ENCODE measurements at regions not wholly inside any gene's neighbourhood (a gene's known extent, or its start where the extent isn't known, plus 50 kb on each side); places are given as distances from the start of the nearest gene placed in this dataset.
A peak's percentile ranks its signal among the peaks of the same experiment; 100 is the strongest.
"Not testable (repeated sequence)": the region's sequence is repeated elsewhere in the genome, so short reads cannot be mapped to it uniquely, and the experiment has no call there.

- H3K9ac ChIP-seq = no peak overlapping the region
- H3K36me3 ChIP-seq = no peaks in the 10 kb centered on the region
- peaks cover 6% of the 10 kb centered on the region; the same call in 1 of the 2 replicates for H3K9me3 ChIP-seq
- H3K27me3 ChIP-seq = no peaks in the 10 kb centered on the region
- no peak overlapping the region for H3K4me3 ChIP-seq
- no peak overlapping the region for H3K27ac ChIP-seq
- H3K4me1 ChIP-seq = peaks cover 22% of the 10 kb centered on the region
- no peak overlapping the region for H3K4me2 ChIP-seq
- TF ChIP-seq Cebpa-rat (IDR thresholded peaks at IDR 0.05) = no peak
- no peaks in the 10 kb centered on the region for H4K20me1 ChIP-seq
Measured at GRCh38 chr4:188780686-188781085, 641.4 kb downstream of the TRIML1 start.

GRCh38 chr4:188781655-188782054 lies 642.4 kb downstream of the TRIML1 start:
- Histone ChIP-seq H3K27me3 (no peaks in the 10 kb centered on the region), H3K9ac (no peak overlapping the region), H3K4me3 (no peak overlapping the region), H3K36me3 (no peaks in the 10 kb centered on the region), H4K20me1 (no peaks in the 10 kb centered on the region), H3K9me3 (no peaks in the 10 kb centered on the region), H3K4me2 (no peak overlapping the region), H3K27ac (no peak overlapping the region), H3K4me1 (peaks cover 22% of the 10 kb centered on the region)
- no peak for TF ChIP-seq Cebpa-rat (IDR thresholded peaks at IDR 0.05)

GRCh38 chr4:188783175-188783574 lies 643.9 kb downstream of the TRIML1 start:
- H3K27ac ChIP-seq = 0 out of 2 replicates have a peak overlapping the region, but pooled peaks have one; percentile 28
- TF ChIP-seq Cebpa-rat (IDR thresholded peaks at IDR 0.05) = no peak
- H3K4me2 ChIP-seq = peak overlapping the region; percentile 42
- no peak overlapping the region for H3K4me3 ChIP-seq
- no peaks in the 10 kb centered on the region for H4K20me1 ChIP-seq
- H3K9me3 ChIP-seq = no peaks in the 10 kb centered on the region
- H3K9ac ChIP-seq = no peak overlapping the region
- no peaks in the 10 kb centered on the region for H3K27me3 ChIP-seq
- peaks cover 22% of the 10 kb centered on the region for H3K4me1 ChIP-seq
- H3K36me3 ChIP-seq = no peaks in the 10 kb centered on the region

GRCh38 chr4:188783606-188784160 lies 644.4 kb downstream of the TRIML1 start:
- no peak for TF ChIP-seq Cebpa-rat (IDR thresholded peaks at IDR 0.05)
- Histone ChIP-seq H3K9me3 (no peaks in the 10 kb centered on the region), H3K36me3 (no peaks in the 10 kb centered on the region), H3K4me2 (no peak overlapping the region; the same call in 1 of the 2 replicates), H3K4me1 (peaks cover 22% of the 10 kb centered on the region), H4K20me1 (no peaks in the 10 kb centered on the region), H3K27ac (no peak overlapping the region), H3K4me3 (no peak overlapping the region), H3K9ac (no peak overlapping the region), H3K27me3 (no peaks in the 10 kb centered on the region)

- not testable (repeated sequence) for H3K27ac ChIP-seq, H3K4me2 ChIP-seq, H3K9ac ChIP-seq, H4K20me1 ChIP-seq, H3K36me3 ChIP-seq, H3K4me1 ChIP-seq, H3K4me3 ChIP-seq, H3K27me3 ChIP-seq
- peaks cover 19% of the 10 kb centered on the region for H3K9me3 ChIP-seq
Measured at GRCh38 chr4:188796600-188796999, 657.4 kb downstream of the TRIML1 start.

- not testable (repeated sequence) for H4K20me1 ChIP-seq, H3K27ac ChIP-seq, H3K9ac ChIP-seq, H3K4me2 ChIP-seq, H3K27me3 ChIP-seq, H3K4me1 ChIP-seq, H3K36me3 ChIP-seq, H3K4me3 ChIP-seq
- H3K9me3 ChIP-seq = peaks cover 19% of the 10 kb centered on the region
Measured at GRCh38 chr4:188797011-188797410, 657.8 kb downstream of the TRIML1 start.

- no peaks in the 10 kb centered on the region for H3K9me3 ChIP-seq
- H3K4me3 ChIP-seq = no peak overlapping the region
- TF ChIP-seq Cebpa-rat (IDR thresholded peaks at IDR 0.05) = no peak
- H3K9ac ChIP-seq = no peak overlapping the region
- no peaks in the 10 kb centered on the region for H3K36me3 ChIP-seq
- no peak overlapping the region for H3K4me2 ChIP-seq
- peaks cover 16% of the 10 kb centered on the region for H3K4me1 ChIP-seq
- no peak overlapping the region for H3K27ac ChIP-seq
- H4K20me1 ChIP-seq = no peaks in the 10 kb centered on the region
- H3K27me3 ChIP-seq = no peaks in the 10 kb centered on the region
Measured at GRCh38 chr4:188804861-188805260, 665.6 kb downstream of the TRIML1 start.

- H3K27ac ChIP-seq = no peak overlapping the region
- H3K4me2 ChIP-seq = no peak overlapping the region
- no peak overlapping the region for H3K9ac ChIP-seq
- H3K27me3 ChIP-seq = no peaks in the 10 kb centered on the region
- H3K4me1 ChIP-seq = peaks cover 16% of the 10 kb centered on the region
- TF ChIP-seq Cebpa-rat (IDR thresholded peaks at IDR 0.05) = no peak
- H4K20me1 ChIP-seq = no peaks in the 10 kb centered on the region
- no peaks in the 10 kb centered on the region; the same call in 1 of the 2 replicates for H3K9me3 ChIP-seq
- H3K36me3 ChIP-seq = no peaks in the 10 kb centered on the region
- no peak overlapping the region for H3K4me3 ChIP-seq
Measured at GRCh38 chr4:188811121-188811520, 671.9 kb downstream of the TRIML1 start.

GRCh38 chr4:188812644-188813043 lies 673.4 kb downstream of the TRIML1 start:
- no peaks in the 10 kb centered on the region; the same call in 1 of the 2 replicates for H3K9me3 ChIP-seq
- H3K27me3 ChIP-seq = no peaks in the 10 kb centered on the region
- no peak for TF ChIP-seq Cebpa-rat (IDR thresholded peaks at IDR 0.05)
- no peaks in the 10 kb centered on the region for H3K36me3 ChIP-seq
- no peaks in the 10 kb centered on the region for H4K20me1 ChIP-seq
- H3K4me3 ChIP-seq = no peak overlapping the region
- peaks cover 10% of the 10 kb centered on the region for H3K4me1 ChIP-seq
- H3K4me2 ChIP-seq = no peak overlapping the region
- no peak overlapping the region for H3K9ac ChIP-seq
- H3K27ac ChIP-seq = no peak overlapping the region

- Histone ChIP-seq H3K36me3 (no peaks in the 10 kb centered on the region), H3K4me3 (no peak overlapping the region), H4K20me1 (no peaks in the 10 kb centered on the region), H3K4me2 (no peak overlapping the region), H3K9me3 (no peaks in the 10 kb centered on the region; the same call in 1 of the 2 replicates), H3K4me1 (no peaks in the 10 kb centered on the region), H3K9ac (no peak overlapping the region), H3K27me3 (no peaks in the 10 kb centered on the region), H3K27ac (no peak overlapping the region)
- no peak for TF ChIP-seq Cebpa-rat (IDR thresholded peaks at IDR 0.05)
Measured at GRCh38 chr4:188818300-188818699, 679.1 kb downstream of the TRIML1 start.

- TF ChIP-seq Cebpa-rat (IDR thresholded peaks at IDR 0.05) = no peak
- Histone ChIP-seq H3K4me1 (no peaks in the 10 kb centered on the region), H3K9ac (no peak overlapping the region), H4K20me1 (no peaks in the 10 kb centered on the region), H3K27ac (no peak overlapping the region), H3K27me3 (no peaks in the 10 kb centered on the region), H3K9me3 (no peaks in the 10 kb centered on the region; the same call in 1 of the 2 replicates), H3K4me2 (no peak overlapping the region), H3K4me3 (no peak overlapping the region), H3K36me3 (no peaks in the 10 kb centered on the region)
Measured at GRCh38 chr4:188819233-188819632, 680.0 kb downstream of the TRIML1 start.
